ENCODE measurements at regions not wholly inside any gene's neighbourhood (a gene's known extent, or its start where the extent isn't known, plus 50 kb on each side); places are given as distances from the start of the nearest gene placed in this dataset.
"Not testable (repeated sequence)": the region's sequence is repeated elsewhere in the genome, so short reads cannot be mapped to it uniquely, and the experiment has no call there.

DNA sequence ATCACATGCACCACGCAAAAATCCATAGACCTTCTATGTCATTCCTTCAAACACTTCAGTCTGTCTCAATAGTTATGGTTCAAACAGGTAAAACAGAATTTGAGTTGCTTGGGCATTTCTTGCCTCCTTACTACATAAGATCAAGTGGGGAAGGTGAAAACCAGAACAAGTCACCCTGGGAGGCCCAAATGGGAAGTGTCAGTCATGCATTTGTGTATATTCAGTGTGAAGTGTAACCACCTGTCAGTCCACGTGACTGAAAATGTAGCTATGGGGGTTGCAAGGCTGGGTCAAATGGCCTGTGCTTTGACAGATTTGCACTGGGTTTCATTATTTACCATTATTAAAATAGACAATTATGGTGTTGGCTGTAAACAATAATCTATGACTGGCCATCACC is 176.6 kb upstream of the VIPR2 start:
- no peak for DNase-seq (ENCODE audit: extremely low read depth, insufficient read length)
- TF ChIP-seq, protein P1, sequence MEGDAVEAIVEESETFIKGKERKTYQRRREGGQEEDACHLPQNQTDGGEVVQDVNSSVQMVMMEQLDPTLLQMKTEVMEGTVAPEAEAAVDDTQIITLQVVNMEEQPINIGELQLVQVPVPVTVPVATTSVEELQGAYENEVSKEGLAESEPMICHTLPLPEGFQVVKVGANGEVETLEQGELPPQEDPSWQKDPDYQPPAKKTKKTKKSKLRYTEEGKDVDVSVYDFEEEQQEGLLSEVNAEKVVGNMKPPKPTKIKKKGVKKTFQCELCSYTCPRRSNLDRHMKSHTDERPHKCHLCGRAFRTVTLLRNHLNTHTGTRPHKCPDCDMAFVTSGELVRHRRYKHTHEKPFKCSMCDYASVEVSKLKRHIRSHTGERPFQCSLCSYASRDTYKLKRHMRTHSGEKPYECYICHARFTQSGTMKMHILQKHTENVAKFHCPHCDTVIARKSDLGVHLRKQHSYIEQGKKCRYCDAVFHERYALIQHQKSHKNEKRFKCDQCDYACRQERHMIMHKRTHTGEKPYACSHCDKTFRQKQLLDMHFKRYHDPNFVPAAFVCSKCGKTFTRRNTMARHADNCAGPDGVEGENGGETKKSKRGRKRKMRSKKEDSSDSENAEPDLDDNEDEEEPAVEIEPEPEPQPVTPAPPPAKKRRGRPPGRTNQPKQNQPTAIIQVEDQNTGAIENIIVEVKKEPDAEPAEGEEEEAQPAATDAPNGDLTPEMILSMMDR (IDR thresholded peaks at IDR 0.05; ENCODE audit: insufficient read depth, low read length, poor library complexity, severe bottlenecking): no peak
- H3K4me3 ChIP-seq (replicated peaks; ENCODE audit: low read depth, low read length): no peak overlapping the region

DNA sequence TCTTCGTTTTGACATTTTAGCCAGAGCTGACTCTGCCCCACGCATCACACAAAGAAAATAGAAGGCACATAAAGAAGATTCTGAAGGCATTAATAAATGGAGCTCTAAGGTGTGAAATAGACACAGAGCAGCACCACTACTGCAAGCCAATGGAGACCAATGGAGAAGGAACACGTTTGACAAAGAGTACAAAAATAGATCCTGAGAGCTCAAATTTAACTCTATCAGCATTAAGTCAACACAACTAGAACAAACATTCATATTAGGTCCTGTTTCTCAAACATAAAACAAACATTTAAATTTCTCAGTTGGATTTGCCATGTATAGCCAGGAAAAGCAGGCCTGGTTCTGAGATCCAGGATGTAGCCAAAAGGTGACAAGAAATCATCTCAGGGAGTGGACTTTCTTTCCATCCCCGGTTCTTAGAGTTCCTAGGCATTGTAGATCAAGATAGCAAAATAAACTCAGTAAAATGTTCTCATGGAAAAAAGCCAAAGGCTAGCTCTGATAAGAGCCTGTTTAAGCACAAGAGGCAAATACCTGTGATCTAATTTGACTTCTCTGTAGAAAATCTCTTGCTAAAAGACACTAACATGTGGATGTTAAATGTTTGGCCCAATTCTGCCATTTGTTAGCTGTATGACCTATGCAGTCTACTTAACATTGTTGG is 174.2 kb upstream of the VIPR2 start:
- H3K4me3 ChIP-seq (replicated peaks; ENCODE audit: low read depth, low read length): no peak overlapping the region
- H3K36me3 ChIP-seq (ENCODE audit: control insufficient read depth, insufficient read depth, low read length): no peaks in the 10 kb centered on the region
- TF ChIP-seq, protein P1 (IDR thresholded peaks at IDR 0.05; ENCODE audit: insufficient read depth, low read length, poor library complexity, severe bottlenecking): no peak
- DNase-seq (ENCODE audit: extremely low read depth, insufficient read length): no peak
- H3K27me3 ChIP-seq (replicated peaks; ENCODE audit: control insufficient read depth, insufficient read depth, low read length): no peaks in the 10 kb centered on the region

More for the DNA sequence above, 176.6 kb upstream of the VIPR2 start:
- Histone ChIP-seq H3K36me3 (ENCODE audit: control insufficient read depth, insufficient read depth, low read length) (no peaks in the 10 kb centered on the region), H3K27me3 (replicated peaks; ENCODE audit: control insufficient read depth, insufficient read depth, low read length) (no peaks in the 10 kb centered on the region)

DNA sequence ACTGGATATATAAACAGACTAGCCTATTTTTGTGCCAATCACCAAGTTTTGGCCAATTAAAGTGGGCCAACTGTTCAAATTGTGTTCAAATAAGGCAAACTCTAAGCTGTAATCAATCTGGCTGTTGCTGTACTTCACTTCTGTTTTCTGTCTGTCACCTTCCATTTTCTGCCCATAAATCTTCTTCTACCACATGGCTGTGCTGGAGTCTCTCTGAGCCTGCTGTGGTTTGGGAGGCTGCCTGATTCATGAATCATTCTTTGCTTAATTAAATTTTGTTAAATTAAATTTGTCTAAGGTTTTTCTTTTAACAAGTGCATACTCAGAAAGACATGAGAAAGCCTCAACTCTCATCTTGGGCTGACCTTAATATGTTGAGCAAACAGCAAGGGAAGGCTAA is 172.6 kb upstream of the VIPR2 start:
- Histone ChIP-seq H3K27me3 (replicated peaks; ENCODE audit: control insufficient read depth, insufficient read depth, low read length) (no peaks in the 10 kb centered on the region), H3K4me3 (replicated peaks; ENCODE audit: low read depth, low read length) (no peak overlapping the region), H3K36me3 (ENCODE audit: control insufficient read depth, insufficient read depth, low read length) (no peaks in the 10 kb centered on the region)
- DNase-seq (ENCODE audit: extremely low read depth, insufficient read length): no peak
- TF ChIP-seq, protein P1 (IDR thresholded peaks at IDR 0.05; ENCODE audit: insufficient read depth, low read length, poor library complexity, severe bottlenecking): no peak

DNA sequence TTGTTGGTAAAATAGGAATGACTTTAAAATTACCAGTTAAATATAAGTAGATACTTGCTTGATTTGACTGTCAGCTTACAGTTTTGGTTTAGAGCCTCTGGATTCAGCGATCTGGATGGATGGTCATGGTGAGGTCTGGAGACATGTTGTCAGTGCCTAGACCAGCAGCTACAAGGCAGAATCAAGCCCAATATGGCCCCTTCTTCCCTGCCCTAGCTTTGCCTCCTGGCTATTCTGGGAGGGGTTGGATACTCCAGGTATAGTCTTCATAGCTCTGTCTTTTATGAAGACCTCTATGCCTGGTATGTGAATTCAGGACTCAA is 166.5 kb upstream of the VIPR2 start:
- TF ChIP-seq, protein P1 (IDR thresholded peaks at IDR 0.05; ENCODE audit: insufficient read depth, low read length, poor library complexity, severe bottlenecking): no peak
- no peaks in the 10 kb centered on the region for H3K36me3 ChIP-seq (ENCODE audit: control insufficient read depth, insufficient read depth, low read length)
- H3K27me3 ChIP-seq (replicated peaks; ENCODE audit: control insufficient read depth, insufficient read depth, low read length): no peaks in the 10 kb centered on the region
- DNase-seq (ENCODE audit: extremely low read depth, insufficient read length): no peak
- no peak overlapping the region for H3K4me3 ChIP-seq (replicated peaks; ENCODE audit: low read depth, low read length)

DNA sequence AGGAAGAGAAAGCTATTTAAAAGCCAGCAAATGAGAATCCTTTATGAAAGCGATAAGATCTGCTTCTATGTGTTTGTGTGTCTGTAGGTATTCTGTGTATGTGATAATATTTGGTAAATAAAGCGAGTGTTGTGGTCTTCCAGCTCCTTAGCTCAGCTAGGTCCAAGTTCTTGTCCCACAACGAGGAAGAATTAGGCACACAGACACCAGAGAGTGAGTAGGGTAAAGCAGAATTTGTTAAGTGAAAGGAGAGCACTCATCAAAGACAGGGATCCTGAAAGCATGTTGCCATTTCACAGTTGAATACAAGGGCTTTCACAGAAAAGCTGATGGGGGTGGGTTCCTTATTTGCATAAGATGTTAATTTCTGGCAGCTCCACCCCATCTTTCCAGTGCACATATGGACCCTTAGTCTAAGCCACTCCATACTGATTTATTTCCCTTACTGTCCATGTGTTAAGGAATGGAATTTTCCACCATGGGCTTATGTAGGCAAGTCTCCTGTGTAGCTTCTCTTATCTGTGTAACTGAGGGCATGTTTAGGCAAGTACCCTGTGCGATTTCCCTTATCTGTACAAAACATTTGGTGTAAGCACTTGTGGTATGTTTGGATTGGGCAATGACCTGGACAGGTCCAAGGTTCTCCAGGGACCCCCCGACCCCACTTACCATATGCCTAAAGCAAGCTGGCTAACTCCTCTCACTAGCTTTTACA is 165.9 kb upstream of the VIPR2 start:
- Histone ChIP-seq H3K27me3 (replicated peaks; ENCODE audit: control insufficient read depth, insufficient read depth, low read length) (no peaks in the 10 kb centered on the region), H3K4me3 (replicated peaks; ENCODE audit: low read depth, low read length) (no peak overlapping the region), H3K36me3 (ENCODE audit: control insufficient read depth, insufficient read depth, low read length) (no peaks in the 10 kb centered on the region)
- no peak for DNase-seq (ENCODE audit: extremely low read depth, insufficient read length)
- TF ChIP-seq, protein P1 (IDR thresholded peaks at IDR 0.05; ENCODE audit: insufficient read depth, low read length, poor library complexity, severe bottlenecking): no peak

DNA sequence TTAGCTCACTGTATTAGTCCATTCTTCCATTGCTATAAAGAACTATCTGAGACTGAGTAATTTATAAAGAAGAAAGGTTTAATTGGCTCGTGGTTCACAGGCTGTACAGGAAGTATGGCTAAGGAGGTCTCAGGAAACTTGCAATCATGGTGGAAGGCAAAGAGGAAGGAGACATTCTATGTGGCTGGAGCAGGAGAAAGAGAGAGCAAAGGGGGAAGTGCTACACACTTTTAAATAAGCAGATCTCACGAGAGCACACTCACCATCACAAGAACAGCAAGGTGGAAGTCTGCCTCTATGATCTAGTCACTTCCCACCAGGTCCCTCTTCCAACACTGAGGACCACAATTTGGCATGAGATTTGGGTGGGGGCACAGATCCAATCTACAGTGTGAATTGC is 164.5 kb upstream of the VIPR2 start:
- DNase-seq (ENCODE audit: extremely low read depth, insufficient read length); H3K36me3 ChIP-seq (ENCODE audit: control insufficient read depth, insufficient read depth, low read length); H3K27me3 ChIP-seq (replicated peaks; ENCODE audit: control insufficient read depth, insufficient read depth, low read length); H3K4me3 ChIP-seq (replicated peaks; ENCODE audit: low read depth, low read length): not testable (repeated sequence)

Measured in GM06990 (cell line).